ENCODE measurements at regions not wholly inside any gene's neighbourhood (a gene's known extent, or its start where the extent isn't known, plus 50 kb on each side); places are given as distances from the start of the nearest gene placed in this dataset.
"Not testable (repeated sequence)": the region's sequence is repeated elsewhere in the genome, so short reads cannot be mapped to it uniquely, and the experiment has no call there.

GRCh38 chr6:93829757-93830156 lies 410.4 kb upstream of the EPHA7 start:
- not testable (repeated sequence) for DNase-seq (ENCODE audit: low read depth); H3K4me3 ChIP-seq (ENCODE audit: low read depth, low read length)

DNA sequence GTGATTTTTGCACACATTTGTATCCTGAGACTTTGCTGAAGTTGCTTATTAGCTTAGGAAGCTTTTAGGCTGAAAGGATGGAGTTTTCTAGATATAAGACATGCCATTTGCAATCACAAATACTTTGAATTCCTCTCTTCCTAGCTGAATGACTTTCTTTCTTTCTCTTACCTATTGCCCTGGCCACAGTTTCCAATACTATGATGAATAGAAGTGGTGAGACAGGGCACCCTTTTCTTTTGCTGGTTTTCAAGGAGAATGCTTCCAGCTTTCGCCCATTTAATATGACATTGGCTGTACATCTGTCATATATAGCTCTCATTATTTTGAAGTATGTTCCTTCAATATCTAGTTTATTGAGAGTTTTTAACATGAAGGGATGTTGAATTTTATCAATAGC lies 409.6 kb upstream of the EPHA7 start:
- no peak for TF ChIP-seq CTCF (IDR thresholded peaks at IDR 0.05; ENCODE audit: insufficient read depth, low read length)
- no peak overlapping the region for H3K4me3 ChIP-seq (ENCODE audit: low read depth, low read length)
- DNase-seq (ENCODE audit: low read depth) = no peak

- no peak for DNase-seq (ENCODE audit: low read depth)
- H3K4me3 ChIP-seq (ENCODE audit: low read depth, low read length) = no peak overlapping the region
- TF ChIP-seq CTCF (IDR thresholded peaks at IDR 0.05; ENCODE audit: insufficient read depth, low read length) = no peak
Observed at GRCh38 chr6:93828553-93828952, 409.2 kb upstream of the EPHA7 start.

DNA sequence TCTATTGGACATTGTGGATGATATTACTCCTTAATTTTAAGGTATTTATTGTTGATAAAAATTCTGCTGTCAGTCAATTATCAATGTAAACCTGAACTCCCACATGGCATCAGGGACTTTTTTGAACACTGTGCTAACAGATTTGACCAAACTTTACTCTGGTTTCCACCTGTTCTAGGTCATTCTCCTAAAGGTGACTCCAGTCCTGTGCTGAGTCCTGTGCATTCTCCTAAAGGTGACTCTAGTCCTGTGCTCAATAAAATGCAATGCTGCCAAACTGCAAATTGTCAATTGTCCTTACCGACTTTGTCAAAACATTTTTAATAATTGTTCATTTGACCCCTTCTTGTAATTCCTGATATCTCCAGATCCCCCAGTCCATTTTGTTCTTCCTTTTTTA lies 408.4 kb upstream of the EPHA7 start:
- no peak for DNase-seq (ENCODE audit: low read depth)
- H3K4me3 ChIP-seq (ENCODE audit: low read depth, low read length) = no peak overlapping the region
- no peak for TF ChIP-seq CTCF (IDR thresholded peaks at IDR 0.05; ENCODE audit: insufficient read depth, low read length)

- no peak for DNase-seq (ENCODE audit: low read depth)
- TF ChIP-seq CTCF (IDR thresholded peaks at IDR 0.05; ENCODE audit: insufficient read depth, low read length) = no peak
- H3K4me3 ChIP-seq (ENCODE audit: low read depth, low read length) = no peak overlapping the region
Observed at GRCh38 chr6:93825950-93826349, 406.6 kb upstream of the EPHA7 start.

- TF ChIP-seq CTCF (IDR thresholded peaks at IDR 0.05; ENCODE audit: insufficient read depth, low read length) = no peak
- H3K4me3 ChIP-seq (ENCODE audit: low read depth, low read length) = no peak overlapping the region
- no peak for DNase-seq (ENCODE audit: low read depth)
Observed at GRCh38 chr6:93823489-93823888, 404.1 kb upstream of the EPHA7 start.

DNA sequence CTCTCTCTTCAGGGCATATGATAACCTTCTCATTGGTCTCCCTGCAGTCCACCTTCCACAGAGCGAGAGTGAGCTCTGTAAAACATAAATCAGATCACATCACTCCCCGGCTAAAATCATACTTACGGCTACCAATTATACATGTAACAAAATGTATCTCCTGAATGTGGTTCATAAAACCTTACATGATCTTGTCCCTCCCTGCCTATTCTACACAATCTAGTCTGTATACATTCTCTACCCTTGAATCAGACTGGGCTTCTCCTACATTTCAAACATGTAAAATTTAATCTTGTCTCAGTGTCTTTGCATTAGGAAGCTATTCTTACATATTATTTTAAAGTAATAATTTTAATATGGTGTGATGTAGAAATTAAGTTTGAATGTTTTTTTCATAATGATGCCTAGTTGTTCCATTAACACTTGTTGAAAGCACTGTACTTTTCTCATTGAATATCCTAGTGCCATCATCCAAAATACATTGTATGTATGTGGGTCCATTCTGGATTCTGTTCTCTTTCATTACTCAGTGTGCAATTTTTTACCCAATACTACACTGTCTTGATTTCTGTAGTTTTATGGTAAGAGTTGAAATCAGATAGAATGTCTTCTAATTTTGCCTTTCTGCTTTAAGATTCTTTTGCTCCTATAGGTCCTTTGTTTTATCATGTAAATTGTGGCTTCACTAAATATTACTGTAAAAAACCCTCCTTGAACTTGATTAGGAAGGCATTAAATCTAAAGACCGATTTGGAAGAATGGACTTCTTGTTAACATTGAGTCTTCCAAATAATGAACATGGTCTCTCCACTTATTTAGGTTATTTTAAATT lies 403.3 kb upstream of the EPHA7 start:
- TF ChIP-seq CTCF (IDR thresholded peaks at IDR 0.05; ENCODE audit: insufficient read depth, low read length) = no peak
- DNase-seq (ENCODE audit: low read depth) = no peak
- no peak overlapping the region for H3K4me3 ChIP-seq (ENCODE audit: low read depth, low read length)

Data from fibroblast of the aortic adventitia (primary cell).